ENCODE measurements at regions not wholly inside any gene's neighbourhood (a gene's known extent, or its start where the extent isn't known, plus 50 kb on each side); places are given as distances from the start of the nearest gene placed in this dataset.

DNA sequence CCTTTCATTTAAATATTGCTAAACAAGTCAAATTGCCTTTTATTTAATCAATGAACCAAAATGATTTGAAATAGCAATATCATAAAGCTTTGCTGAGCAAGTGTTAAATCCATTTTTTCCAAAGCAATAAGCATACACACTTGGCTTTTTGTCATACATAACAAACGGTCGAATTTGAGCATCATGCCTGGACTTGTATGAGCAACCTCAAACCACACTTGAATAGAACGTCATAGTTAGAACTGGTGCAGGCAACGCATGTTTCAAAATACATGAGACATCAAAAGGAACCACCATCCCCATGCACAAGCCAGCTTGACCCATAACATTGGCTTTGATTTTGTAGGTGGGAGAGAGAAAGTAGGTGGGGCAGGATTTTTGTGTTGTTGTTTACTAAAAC lies 812.3 kb upstream of the FRG1 start:
- TF ChIP-seq, protein P1, sequence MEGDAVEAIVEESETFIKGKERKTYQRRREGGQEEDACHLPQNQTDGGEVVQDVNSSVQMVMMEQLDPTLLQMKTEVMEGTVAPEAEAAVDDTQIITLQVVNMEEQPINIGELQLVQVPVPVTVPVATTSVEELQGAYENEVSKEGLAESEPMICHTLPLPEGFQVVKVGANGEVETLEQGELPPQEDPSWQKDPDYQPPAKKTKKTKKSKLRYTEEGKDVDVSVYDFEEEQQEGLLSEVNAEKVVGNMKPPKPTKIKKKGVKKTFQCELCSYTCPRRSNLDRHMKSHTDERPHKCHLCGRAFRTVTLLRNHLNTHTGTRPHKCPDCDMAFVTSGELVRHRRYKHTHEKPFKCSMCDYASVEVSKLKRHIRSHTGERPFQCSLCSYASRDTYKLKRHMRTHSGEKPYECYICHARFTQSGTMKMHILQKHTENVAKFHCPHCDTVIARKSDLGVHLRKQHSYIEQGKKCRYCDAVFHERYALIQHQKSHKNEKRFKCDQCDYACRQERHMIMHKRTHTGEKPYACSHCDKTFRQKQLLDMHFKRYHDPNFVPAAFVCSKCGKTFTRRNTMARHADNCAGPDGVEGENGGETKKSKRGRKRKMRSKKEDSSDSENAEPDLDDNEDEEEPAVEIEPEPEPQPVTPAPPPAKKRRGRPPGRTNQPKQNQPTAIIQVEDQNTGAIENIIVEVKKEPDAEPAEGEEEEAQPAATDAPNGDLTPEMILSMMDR (IDR thresholded peaks at IDR 0.05; ENCODE audit: low read length) = no peak
- TF ChIP-seq EZH2phosphoT487 (IDR thresholded peaks at IDR 0.05; ENCODE audit: low read length) (no peak), EZH2 (optimal IDR thresholded peaks at IDR 0.05; ENCODE audit: low read depth, low read length) (no peak)
